Panc1 (cell line): ENCODE measurements at regions not wholly inside any gene's neighbourhood (a gene's known extent, or its start where the extent isn't known, plus 50 kb on each side); places are given as distances from the start of the nearest gene placed in this dataset.

Experiments
- ATAC-seq: fragments of 200-7000 bp; cut with Tn5 transposase; 2 replicates; pipeline ENCODE4 v1.9.1; 2020; ENCODE audit warnings: mild to moderate bottlenecking, moderate library complexity
- BruUV-seq: library from RNA; stranded (reverse); fragments of 400-500 nt; replicated peaks from 2 replicates; lab custom pipeline; 2021; lab: Mats Ljungman, UMichigan
- CTCF ChIA-PET: fragments of 300-600 bp; sonication (Branson Sonifier 250); formaldehyde crosslinking; loops from one replicate; lab custom pipeline; 2022; ENCODE audit warnings: antibody characterized with exemption; lab: Charles Lee
- POLR2A ChIA-PET: fragments of 300-600 bp; sonication (Branson Sonifier 250); formaldehyde crosslinking; loops from one replicate; lab custom pipeline; 2022; ENCODE audit warnings: antibody characterized with exemption; lab: Charles Lee
- DNase-seq: peaks from one replicate; pipeline ENCODE4 v3.0.0-alpha.2; 2010; ENCODE audit warnings: low read depth, low spot score
- H3K27ac ChIP-seq: 2 replicates; pipeline ENCODE4 v1.5.1; 2011; ENCODE audit warnings: mild to moderate bottlenecking, low read length, inconsistent platforms
- H3K27me3 ChIP-seq: fragments of 200-500 bp; sonication (Bioruptor generic); 2 replicates; pipeline ENCODE4 v1.6.0; 2014; ENCODE audit warnings: low read length, inconsistent platforms; ENCODE audit not compliant: control insufficient read depth, insufficient read depth
- H3K36me3 ChIP-seq: fragments of 200-500 bp; sonication (Bioruptor generic); 2 replicates; pipeline ENCODE4 v1.5.1; 2014; ENCODE audit warnings: inconsistent platforms, mild to moderate bottlenecking, low read length, moderate library complexity; ENCODE audit not compliant: control insufficient read depth, insufficient read depth
- H3K4me1 ChIP-seq: 2 replicates; pipeline ENCODE4 v1.5.1; 2011; ENCODE audit warnings: inconsistent platforms, mild to moderate bottlenecking, low read length, moderate library complexity; ENCODE audit not compliant: control insufficient read depth, insufficient read depth
- H3K4me3 ChIP-seq, 2 experiments: 2 replicates each; pipeline ENCODE4 v1.5.1; 2011 to 2012; ENCODE audit warnings: low read depth in 2 of 2, low read length in 2 of 2, mild to moderate bottlenecking in 2 of 2, inconsistent platforms in 1 of 2, moderate library complexity in 1 of 2
- H3K9me3 ChIP-seq: fragments of 200-500 bp; sonication (Bioruptor generic); 2 replicates; pipeline ENCODE4 v1.5.1; 2014; ENCODE audit warnings: low read depth, mild to moderate bottlenecking, inconsistent platforms, low read length, moderate library complexity; ENCODE audit not compliant: control insufficient read depth, insufficient read depth
- CTCF ChIP-seq: fragments of 450-650 bp; IDR thresholded peaks from 2 replicates; pipeline ENCODE4 v1.5.1; 2017; ENCODE audit warnings: mild to moderate bottlenecking
- POLR2AphosphoS5 ChIP-seq: IDR thresholded peaks from 2 replicates; pipeline ENCODE4 v1.6.1; 2012; ENCODE audit warnings: mild to moderate bottlenecking, low read depth, low read length, moderate library complexity
- REST ChIP-seq, 2 experiments: IDR thresholded peaks; 2 replicates each; pipeline ENCODE4 v1.6.1; 2011 to 2012; ENCODE audit warnings: low read depth in 2 of 2, control low read depth in 1 of 2, low read length in 1 of 2, mild to moderate bottlenecking in 1 of 2, moderate library complexity in 1 of 2; ENCODE audit not compliant: insufficient read depth in 1 of 2
- SIN3A ChIP-seq: IDR thresholded peaks from 2 replicates; pipeline ENCODE4 v1.6.1; 2012; ENCODE audit warnings: low read depth, mild to moderate bottlenecking, low read length, moderate library complexity, borderline replicate concordance; ENCODE audit not compliant: insufficient read depth
- TCF7L2 ChIP-seq: IDR thresholded peaks from 2 replicates; pipeline ENCODE4 v1.6.1; 2011; ENCODE audit warnings: mild to moderate bottlenecking, low read depth, low read length, inconsistent platforms
- in situ Hi-C: cut with HindIII; loops from 2 replicates; pipeline ENCODE4 v1.10.0; 2016; ENCODE audit warnings: low sequenced_read_pairs, low pct_unique_long_range_greater_than_20kb
- intact Hi-C: fragments of 100-400 bp; cut with micrococcal nuclease; formaldehyde crosslinking; loops from one replicate; pipeline ENCODE4 v1.10.0; 2022; ENCODE audit not compliant: unreplicated experiment

- H3K9me3 ChIP-seq: no peaks in the 10 kb centered on the region
- BruUV-seq: no TSS peak
- no peaks in the 10 kb centered on the region for H3K4me1 ChIP-seq
- CTCF ChIA-PET: no interaction called here
- POLR2A ChIA-PET: no interaction called here
- H3K36me3 ChIP-seq: no peaks in the 10 kb centered on the region
- ATAC-seq: no peak
- intact Hi-C loops (no loop called here), in situ Hi-C loops (no loop called here)
- TF ChIP-seq POLR2AphosphoS5 (no peak), TCF7L2 (no peak), REST (IDR thresholded peaks at IDR 0.05; ENCODE audit: insufficient read depth in 1 of 2, low read depth in 2 of 2, low read length in 1 of 2) (no peak), CTCF (no peak)
- H3K27ac ChIP-seq: no peak overlapping the region
- no peaks in the 10 kb centered on the region for H3K27me3 ChIP-seq
- no peak overlapping the region for H3K4me3 ChIP-seq
- no peak for DNase-seq
Measured at GRCh38 chr1:99497690-99498089, 148.2 kb upstream of the PALMD start.

DNA sequence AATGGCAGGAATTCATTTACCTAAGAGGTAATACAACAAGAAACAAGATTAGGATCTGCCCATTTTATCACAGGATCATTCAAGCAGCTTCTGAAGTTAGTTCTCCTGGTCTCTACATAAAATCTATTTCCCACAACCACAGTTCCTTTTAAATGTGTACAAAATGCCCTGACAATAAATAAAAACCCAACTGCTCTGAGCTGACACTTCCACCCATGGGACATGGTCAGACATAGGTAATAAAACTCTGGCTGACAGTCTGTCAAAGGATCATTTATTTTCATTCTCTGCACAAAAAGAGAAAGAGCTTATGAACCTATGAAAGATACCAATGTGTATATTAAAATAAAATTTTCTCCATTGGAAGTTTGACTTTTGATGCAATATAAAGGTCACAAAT, 145.4 kb upstream of the PALMD start:
- intact Hi-C loops: no loop called here
- no peak for DNase-seq

More for the DNA sequence above, 145.4 kb upstream of the PALMD start:
- TF ChIP-seq SIN3A (no peak), REST (IDR thresholded peaks at IDR 0.05; ENCODE audit: insufficient read depth in 1 of 2, low read depth in 2 of 2, low read length in 1 of 2) (no peak), CTCF (no peak), TCF7L2 (no peak), POLR2AphosphoS5 (no peak)
- no peak overlapping the region for H3K4me3 ChIP-seq
- CTCF ChIA-PET: no interaction called here
- POLR2A ChIA-PET: no interaction called here
- no peaks in the 10 kb centered on the region for H3K9me3 ChIP-seq
- no peaks in the 10 kb centered on the region for H3K36me3 ChIP-seq
- BruUV-seq: no TSS peak
- H3K27me3 ChIP-seq: no peaks in the 10 kb centered on the region
- no peak for ATAC-seq
- in situ Hi-C loops: no loop called here
- no peaks in the 10 kb centered on the region for H3K4me1 ChIP-seq
- no peak overlapping the region for H3K27ac ChIP-seq
